HG03196 (cell line): ENCODE measurements at regions not wholly inside any gene's neighbourhood (a gene's known extent, or its start where the extent isn't known, plus 50 kb on each side); places are given as distances from the start of the nearest gene placed in this dataset.

ENCODE experiments used
- ATAC-seq: cut with Tn5 transposase; IDR thresholded peaks from one replicate; pipeline ENCODE4 v1.9.1; 2021; ENCODE audit not compliant: unreplicated experiment

- no peak for ATAC-seq
Measured at GRCh38 chr9:86458191-86458855, 104.1 kb upstream of the TUT7 start.

- ATAC-seq: no peak
Measured at GRCh38 chr9:86456416-86456815, 102.2 kb upstream of the TUT7 start.

GRCh38 chr9:86454701-86455615 is 100.7 kb upstream of the TUT7 start:
- ATAC-seq: no peak

- ATAC-seq: no peak
Measured at GRCh38 chr9:86452201-86452828, 98.1 kb upstream of the TUT7 start.

- ATAC-seq: no peak
Measured at GRCh38 chr9:86449246-86449645, 95.0 kb upstream of the TUT7 start.

- ATAC-seq: no peak
Measured at GRCh38 chr9:86445671-86446070, 91.5 kb upstream of the TUT7 start.

GRCh38 chr9:86443992-86444391 is 89.8 kb upstream of the TUT7 start:
- ATAC-seq: no peak

- ATAC-seq: no peak
Measured at GRCh38 chr9:86434039-86434726, 80.0 kb upstream of the TUT7 start.

GRCh38 chr9:86424251-86424891 is 70.2 kb upstream of the TUT7 start:
- no peak for ATAC-seq

- ATAC-seq: no peak
Measured at GRCh38 chr9:86413971-86414880, 60.0 kb upstream of the TUT7 start.

- ATAC-seq: no peak
Measured at GRCh38 chr9:86410281-86410680, 56.1 kb upstream of the TUT7 start.

GRCh38 chr9:86408121-86408520 is 53.9 kb upstream of the TUT7 start:
- ATAC-seq: no peak

GRCh38 chr9:86407022-86407421 is 52.8 kb upstream of the TUT7 start:
- no peak for ATAC-seq

- no peak for ATAC-seq
Measured at GRCh38 chr9:86406366-86406765, 52.2 kb upstream of the TUT7 start.

- no peak for ATAC-seq
Measured at GRCh38 chr9:86405926-86406325, 51.7 kb upstream of the TUT7 start.

- no peak for ATAC-seq
Measured at GRCh38 chr9:86405086-86405491, 50.9 kb upstream of the TUT7 start.
